ENCODE measurements at regions not wholly inside any gene's neighbourhood (a gene's known extent, or its start where the extent isn't known, plus 50 kb on each side); places are given as distances from the start of the nearest gene placed in this dataset.

GRCh38 chr1:29502225-29502910 lies 266.0 kb downstream of the PTPRU start:
- DNase-seq, result no peak

GRCh38 chr1:29501227-29501976 lies 265.1 kb downstream of the PTPRU start:
- no peak for DNase-seq

DNA sequence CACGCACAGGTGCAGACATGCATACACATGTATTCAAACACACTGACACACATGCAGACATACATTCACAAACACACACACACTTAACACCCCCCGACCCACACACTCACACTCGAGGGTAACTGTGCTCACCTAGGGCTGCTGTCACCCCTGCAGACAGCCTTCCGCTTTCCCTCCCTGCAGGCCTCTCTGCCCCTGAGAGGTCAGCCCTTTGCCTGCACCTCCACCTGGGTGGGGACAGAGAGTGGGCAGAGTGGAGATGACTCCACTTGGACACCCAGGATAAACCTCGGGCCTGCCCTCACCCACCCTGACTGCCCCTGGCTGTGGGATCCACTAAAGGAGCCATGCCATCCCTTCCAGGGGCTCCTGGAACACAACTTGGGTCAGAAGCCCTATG lies 264.3 kb downstream of the PTPRU start:
- DNase-seq, result no peak

GRCh38 chr1:29500041-29500440 lies 263.7 kb downstream of the PTPRU start:
- DNase-seq, result no peak

GRCh38 chr1:29499104-29499650 lies 262.9 kb downstream of the PTPRU start:
- DNase-seq, result no peak

- DNase-seq, result no peak
Observed at GRCh38 chr1:29498126-29499103, 262.1 kb downstream of the PTPRU start.

DNA sequence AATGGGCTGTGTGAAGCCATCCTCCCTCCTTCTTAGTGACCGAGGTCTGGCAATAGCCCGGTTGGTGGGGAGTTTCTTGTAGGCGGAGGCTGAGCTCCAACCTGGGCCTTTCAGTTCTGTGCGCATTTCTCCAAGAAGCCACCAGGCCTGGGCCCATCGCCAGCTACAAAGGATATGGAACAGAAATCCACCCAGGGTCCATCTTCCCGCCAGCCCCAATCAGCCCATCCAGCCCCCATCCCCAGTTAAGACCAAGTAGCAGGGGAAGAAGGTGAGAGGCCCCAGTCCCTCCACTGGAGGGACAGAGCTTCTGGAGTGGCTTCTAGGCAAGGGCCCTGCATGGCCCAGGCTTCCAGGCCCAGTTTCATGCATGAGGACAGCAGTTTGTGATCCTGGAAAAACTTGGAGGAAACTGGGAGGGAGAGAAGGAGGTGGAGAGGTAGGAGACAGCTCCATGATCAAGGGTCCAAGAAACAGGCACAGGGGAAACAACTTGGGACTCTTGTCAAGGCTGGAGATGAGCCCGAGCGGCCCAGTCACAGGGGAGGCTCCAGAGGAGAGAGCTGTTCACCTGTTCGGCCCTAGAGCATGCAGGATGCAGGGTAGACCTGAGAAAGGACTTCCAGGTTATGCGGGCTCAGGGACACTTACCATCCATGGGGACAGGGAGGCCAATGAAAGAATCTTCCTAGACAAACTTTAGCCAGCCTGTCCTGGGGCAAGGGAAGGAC lies 261.2 kb downstream of the PTPRU start:
- no peak for DNase-seq

DNA sequence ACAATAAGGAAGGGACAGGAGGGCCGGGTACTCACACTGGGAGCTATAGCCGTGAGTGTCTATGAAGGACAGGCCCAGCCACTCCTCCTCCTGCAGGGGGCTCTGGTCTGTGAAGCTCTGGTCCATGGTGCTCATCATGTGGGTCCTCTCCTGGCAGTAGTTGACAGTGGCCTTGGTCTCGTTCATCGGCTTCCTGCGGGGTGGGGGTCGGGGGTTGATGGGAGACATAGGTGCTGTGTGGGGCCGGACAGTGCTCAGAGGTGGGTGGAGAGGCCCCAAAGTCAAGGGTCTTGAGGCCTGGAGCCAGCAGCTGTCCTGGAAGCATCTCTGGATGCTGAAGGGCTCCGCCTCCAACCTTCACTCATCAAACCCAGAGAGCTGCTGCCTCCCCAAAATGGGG lies 260.4 kb downstream of the PTPRU start:
- no peak for DNase-seq

- DNase-seq, result no peak
Observed at GRCh38 chr1:29490204-29490934, 254.0 kb downstream of the PTPRU start.

- DNase-seq, result no peak
Observed at GRCh38 chr1:29489471-29489870, 253.1 kb downstream of the PTPRU start.

GRCh38 chr1:29488794-29489311 lies 252.5 kb downstream of the PTPRU start:
- no peak for DNase-seq

- DNase-seq, result no peak
Observed at GRCh38 chr1:29488086-29488793, 251.9 kb downstream of the PTPRU start.

DNA sequence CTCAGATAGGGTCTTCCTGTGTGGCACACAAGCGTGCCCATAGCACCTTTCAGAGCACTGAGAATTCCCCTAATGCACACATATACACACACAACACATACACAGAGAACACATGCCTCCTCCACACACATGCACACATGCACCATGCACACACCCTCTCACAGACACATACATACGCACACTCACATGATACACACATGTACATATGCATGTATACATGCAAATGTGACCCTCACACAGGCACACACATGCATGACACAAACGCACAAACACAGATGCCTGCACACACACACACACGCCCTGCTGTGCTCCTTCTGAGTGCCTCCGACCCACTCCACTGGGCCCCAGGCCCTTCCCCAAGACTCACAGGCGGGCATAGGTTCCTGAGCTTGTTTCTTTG lies 251.0 kb downstream of the PTPRU start:
- no peak for DNase-seq

GRCh38 chr1:29485096-29485925 lies 249.0 kb downstream of the PTPRU start:
- DNase-seq, result no peak

DNA sequence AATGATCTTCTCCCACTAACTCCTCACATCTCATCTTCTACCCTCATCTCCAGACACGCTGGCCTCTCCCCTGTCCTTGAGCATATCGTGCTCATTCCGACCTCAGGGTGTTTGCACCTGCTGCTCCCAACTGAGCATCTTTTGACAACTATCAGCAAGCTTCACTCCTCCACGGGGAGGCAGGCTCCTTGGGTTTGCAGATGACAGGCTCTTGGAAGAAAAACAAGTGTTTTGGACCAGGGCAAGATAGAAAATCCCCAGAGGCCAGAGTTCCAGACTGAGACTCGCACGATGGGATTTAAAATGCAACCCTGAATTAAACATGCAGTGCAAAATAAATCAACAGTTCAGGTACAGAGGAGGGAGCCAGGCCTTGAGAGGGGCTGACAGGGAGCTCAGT lies 246.7 kb downstream of the PTPRU start:
- no peak for DNase-seq

DNA sequence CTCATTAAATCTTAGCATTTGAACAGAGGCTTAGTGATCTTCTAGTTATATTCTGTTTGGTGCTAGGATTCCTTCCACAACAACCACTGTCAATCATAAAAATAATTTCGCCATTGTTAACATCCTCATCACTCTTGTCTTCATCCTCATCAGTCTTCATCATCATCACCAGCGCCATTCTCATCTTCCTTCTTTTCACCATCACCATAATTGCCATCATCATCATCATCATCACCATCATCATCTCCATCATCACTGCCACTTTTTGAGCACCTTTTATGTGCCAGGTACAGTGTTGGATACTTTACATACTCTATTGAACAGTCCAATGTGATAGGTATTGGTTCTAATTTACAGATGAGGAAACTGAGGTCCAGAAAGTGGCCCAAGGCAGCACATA lies 245.7 kb downstream of the PTPRU start:
- DNase-seq, result no peak

DNA sequence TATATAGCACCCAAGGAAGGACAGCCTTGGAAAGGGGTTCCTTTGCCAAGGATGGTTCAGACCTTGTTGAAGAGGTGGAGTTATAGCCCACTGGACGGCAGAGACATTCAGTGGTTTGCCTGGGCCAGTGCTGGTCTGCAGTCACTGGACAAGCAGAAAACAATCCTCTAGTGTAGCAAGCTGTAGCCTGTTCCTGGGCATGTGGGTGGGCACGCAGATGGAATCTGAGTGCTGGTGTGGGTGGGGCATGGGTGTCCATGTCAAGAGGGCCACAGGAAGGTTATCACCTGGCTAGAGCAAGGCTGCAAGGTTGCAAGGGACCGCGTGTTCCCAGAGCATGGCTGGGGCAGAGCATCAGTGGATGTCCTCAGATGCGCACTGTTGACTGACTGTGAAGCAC lies 244.7 kb downstream of the PTPRU start:
- DNase-seq, result no peak

- no peak for DNase-seq
Observed at GRCh38 chr1:29478879-29479278, 242.6 kb downstream of the PTPRU start.

- no peak for DNase-seq
Observed at GRCh38 chr1:29478151-29478791, 241.9 kb downstream of the PTPRU start.
